Skin of body (tissue), 1 donor: ENCODE measurements at regions not wholly inside any gene's neighbourhood (a gene's known extent, or its start where the extent isn't known, plus 50 kb on each side); places are given as distances from the start of the nearest gene placed in this dataset.
"Not testable (repeated sequence)": the region's sequence is repeated elsewhere in the genome, so short reads cannot be mapped to it uniquely, and the experiment has no call there.

ENCODE experiments used
- DNase-seq: peaks from one replicate; lab custom pipeline; 2025; lab: John Stamatoyannopoulos, UW

GRCh38 chr1:102178480-102178879 is 181.8 kb upstream of the OLFM3 start:
- no peak for DNase-seq

GRCh38 chr1:102174259-102174863 is 177.6 kb upstream of the OLFM3 start:
- DNase-seq = no peak

- DNase-seq = no peak
Measured at GRCh38 chr1:102172200-102172599, 175.5 kb upstream of the OLFM3 start.

- DNase-seq = no peak
Measured at GRCh38 chr1:102163799-102164198, 167.1 kb upstream of the OLFM3 start.

- no peak for DNase-seq
Measured at GRCh38 chr1:102151242-102151641, 154.5 kb upstream of the OLFM3 start.

GRCh38 chr1:102120910-102121309 is 124.2 kb upstream of the OLFM3 start:
- DNase-seq = no peak

GRCh38 chr1:102118150-102118549 is 121.4 kb upstream of the OLFM3 start:
- DNase-seq = no peak

GRCh38 chr1:102110586-102110985 is 113.9 kb upstream of the OLFM3 start:
- DNase-seq = no peak

GRCh38 chr1:102109493-102109892 is 112.8 kb upstream of the OLFM3 start:
- not testable (repeated sequence) for DNase-seq

GRCh38 chr1:102107441-102107840 is 110.7 kb upstream of the OLFM3 start:
- DNase-seq = no peak

GRCh38 chr1:102105931-102106550 is 109.3 kb upstream of the OLFM3 start:
- no peak for DNase-seq

GRCh38 chr1:102103646-102104045 is 106.9 kb upstream of the OLFM3 start:
- DNase-seq = no peak

GRCh38 chr1:102102276-102102780 is 105.6 kb upstream of the OLFM3 start:
- no peak for DNase-seq

- no peak for DNase-seq
Measured at GRCh38 chr1:102100666-102101065, 103.9 kb upstream of the OLFM3 start.

- no peak for DNase-seq
Measured at GRCh38 chr1:102099916-102100315, 103.2 kb upstream of the OLFM3 start.

GRCh38 chr1:102098536-102098935 is 101.8 kb upstream of the OLFM3 start:
- no peak for DNase-seq

- no peak for DNase-seq
Measured at GRCh38 chr1:102098081-102098480, 101.4 kb upstream of the OLFM3 start.

- DNase-seq = no peak
Measured at GRCh38 chr1:102097451-102097850, 100.7 kb upstream of the OLFM3 start.

GRCh38 chr1:102096162-102096561 is 99.4 kb upstream of the OLFM3 start:
- DNase-seq = no peak

- no peak for DNase-seq
Measured at GRCh38 chr1:102089791-102090190, 93.1 kb upstream of the OLFM3 start.

- DNase-seq = no peak
Measured at GRCh38 chr1:102085896-102086295, 89.2 kb upstream of the OLFM3 start.

- no peak for DNase-seq
Measured at GRCh38 chr1:102084771-102085535, 88.2 kb upstream of the OLFM3 start.

- DNase-seq = no peak
Measured at GRCh38 chr1:102083192-102083591, 86.5 kb upstream of the OLFM3 start.
